Nephron (organoid): ENCODE measurements at regions not wholly inside any gene's neighbourhood (a gene's known extent, or its start where the extent isn't known, plus 50 kb on each side); places are given as distances from the start of the nearest gene placed in this dataset.

ENCODE experiments used
- H3K27ac Mint-ChIP-seq, 3 experiments: 2 replicates each; pipeline ENCODE4 v1.8.0; 2020; ENCODE audit warnings: mixed read lengths in 3 of 3, mild to moderate bottlenecking in 2 of 3, moderate library complexity in 1 of 3
- H3K27me3 Mint-ChIP-seq: 2 replicates; pipeline ENCODE4 v1.8.0; 2021; ENCODE audit warnings: low read depth, mild to moderate bottlenecking, moderate library complexity, mixed read lengths
- H3K36me3 Mint-ChIP-seq: 2 replicates; pipeline ENCODE4 v1.8.0; 2020; ENCODE audit warnings: low read depth, mixed read lengths
- H3K4me1 Mint-ChIP-seq: 2 replicates; pipeline ENCODE4 v1.8.0; 2020; ENCODE audit warnings: mixed read lengths
- H3K4me3 Mint-ChIP-seq, 3 experiments: 2 replicates each; pipeline ENCODE4 v1.8.0; 2020; ENCODE audit warnings: mild to moderate bottlenecking in 3 of 3, mixed read lengths in 3 of 3, moderate library complexity in 2 of 3
- H3K9me3 Mint-ChIP-seq: 2 replicates; pipeline ENCODE4 v1.8.0; 2020; ENCODE audit warnings: mixed read lengths
- TF ChIP-seq, protein P1 (sequence below), 3 experiments: fragments of 200-600 bp; sonication (generic); IDR thresholded peaks; one replicate each; pipeline ENCODE4 v1.5.0; 2021; ENCODE audit warnings: antibody characterized with exemption in 3 of 3; ENCODE audit not compliant: unreplicated experiment in 3 of 3

GRCh38 chr21:41689289-41689583, 77.6 kb downstream of the RIPK4 start:
- Mint-ChIP-seq H3K9me3 (peaks cover 3% of the 10 kb centered on the region), H3K27me3 (peaks cover 30% of the 10 kb centered on the region), H3K4me3 (no peak overlapping the region), H3K4me1 (peaks cover 20% of the 10 kb centered on the region), H3K27ac (no peak overlapping the region), H3K36me3 (peaks cover 3% of the 10 kb centered on the region)
- TF ChIP-seq, protein P1, sequence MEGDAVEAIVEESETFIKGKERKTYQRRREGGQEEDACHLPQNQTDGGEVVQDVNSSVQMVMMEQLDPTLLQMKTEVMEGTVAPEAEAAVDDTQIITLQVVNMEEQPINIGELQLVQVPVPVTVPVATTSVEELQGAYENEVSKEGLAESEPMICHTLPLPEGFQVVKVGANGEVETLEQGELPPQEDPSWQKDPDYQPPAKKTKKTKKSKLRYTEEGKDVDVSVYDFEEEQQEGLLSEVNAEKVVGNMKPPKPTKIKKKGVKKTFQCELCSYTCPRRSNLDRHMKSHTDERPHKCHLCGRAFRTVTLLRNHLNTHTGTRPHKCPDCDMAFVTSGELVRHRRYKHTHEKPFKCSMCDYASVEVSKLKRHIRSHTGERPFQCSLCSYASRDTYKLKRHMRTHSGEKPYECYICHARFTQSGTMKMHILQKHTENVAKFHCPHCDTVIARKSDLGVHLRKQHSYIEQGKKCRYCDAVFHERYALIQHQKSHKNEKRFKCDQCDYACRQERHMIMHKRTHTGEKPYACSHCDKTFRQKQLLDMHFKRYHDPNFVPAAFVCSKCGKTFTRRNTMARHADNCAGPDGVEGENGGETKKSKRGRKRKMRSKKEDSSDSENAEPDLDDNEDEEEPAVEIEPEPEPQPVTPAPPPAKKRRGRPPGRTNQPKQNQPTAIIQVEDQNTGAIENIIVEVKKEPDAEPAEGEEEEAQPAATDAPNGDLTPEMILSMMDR (IDR thresholded peaks at IDR 0.05; ENCODE audit: unreplicated experiment in 3 of 3), result no peak

GRCh38 chr21:41687633-41688032, 79.2 kb downstream of the RIPK4 start:
- H3K4me3 Mint-ChIP-seq, result no peak overlapping the region
- H3K9me3 Mint-ChIP-seq, result no peaks in the 10 kb centered on the region
- peaks cover 23% of the 10 kb centered on the region for H3K4me1 Mint-ChIP-seq
- no peaks in the 10 kb centered on the region for H3K36me3 Mint-ChIP-seq
- H3K27me3 Mint-ChIP-seq, result peaks cover 29% of the 10 kb centered on the region
- H3K27ac Mint-ChIP-seq, result no peak overlapping the region
- TF ChIP-seq, protein P1 (IDR thresholded peaks at IDR 0.05; ENCODE audit: unreplicated experiment in 3 of 3), result no peak

- Mint-ChIP-seq H3K4me3 (no peak overlapping the region), H3K36me3 (no peaks in the 10 kb centered on the region), H3K27ac (no peak overlapping the region), H3K9me3 (no peaks in the 10 kb centered on the region), H3K4me1 (peaks cover 14% of the 10 kb centered on the region), H3K27me3 (peaks cover 24% of the 10 kb centered on the region)
- TF ChIP-seq, protein P1 (IDR thresholded peaks at IDR 0.05; ENCODE audit: unreplicated experiment in 3 of 3), result no peak
These were observed 80.2 kb downstream of the RIPK4 start for GRCh38 chr21:41686664-41687063.

DNA sequence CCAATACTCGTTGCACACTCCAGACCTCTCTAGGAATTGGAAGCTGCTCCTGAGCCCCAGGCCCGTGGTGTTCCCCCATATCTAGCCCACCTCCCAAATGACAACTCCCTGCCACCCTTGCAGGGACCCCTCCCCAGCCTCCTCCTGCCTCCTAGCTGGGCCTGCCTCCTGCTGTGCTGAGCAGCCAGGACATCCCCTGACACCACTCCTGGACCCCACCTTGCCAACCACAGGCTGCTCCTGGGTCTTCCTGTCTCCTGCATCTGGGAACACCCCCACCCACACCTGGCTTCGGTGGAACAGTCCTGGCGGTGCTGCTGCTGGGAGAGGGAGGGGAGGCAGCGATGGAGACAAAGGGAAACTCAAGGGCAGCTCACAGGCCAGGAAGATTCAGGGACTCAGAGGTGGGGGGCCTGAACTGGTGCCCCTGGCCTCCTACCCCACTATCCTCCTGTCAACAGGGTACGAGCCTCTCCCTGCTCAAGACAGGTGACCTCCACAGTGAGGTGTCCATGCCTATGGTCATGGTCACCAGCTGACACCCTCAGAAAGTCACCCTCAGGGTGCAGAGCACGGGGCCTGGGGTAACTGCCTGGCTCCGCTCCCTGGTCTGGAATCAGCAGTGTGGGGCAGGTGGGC, 81.2 kb downstream of the RIPK4 start:
- Mint-ChIP-seq H3K27ac (no peak overlapping the region), H3K4me3 (no peak overlapping the region), H3K9me3 (no peaks in the 10 kb centered on the region), H3K27me3 (peaks cover 24% of the 10 kb centered on the region), H3K36me3 (no peaks in the 10 kb centered on the region), H3K4me1 (peaks cover 14% of the 10 kb centered on the region)
- TF ChIP-seq, protein P1 (IDR thresholded peaks at IDR 0.05; ENCODE audit: unreplicated experiment in 3 of 3), result no peak

DNA sequence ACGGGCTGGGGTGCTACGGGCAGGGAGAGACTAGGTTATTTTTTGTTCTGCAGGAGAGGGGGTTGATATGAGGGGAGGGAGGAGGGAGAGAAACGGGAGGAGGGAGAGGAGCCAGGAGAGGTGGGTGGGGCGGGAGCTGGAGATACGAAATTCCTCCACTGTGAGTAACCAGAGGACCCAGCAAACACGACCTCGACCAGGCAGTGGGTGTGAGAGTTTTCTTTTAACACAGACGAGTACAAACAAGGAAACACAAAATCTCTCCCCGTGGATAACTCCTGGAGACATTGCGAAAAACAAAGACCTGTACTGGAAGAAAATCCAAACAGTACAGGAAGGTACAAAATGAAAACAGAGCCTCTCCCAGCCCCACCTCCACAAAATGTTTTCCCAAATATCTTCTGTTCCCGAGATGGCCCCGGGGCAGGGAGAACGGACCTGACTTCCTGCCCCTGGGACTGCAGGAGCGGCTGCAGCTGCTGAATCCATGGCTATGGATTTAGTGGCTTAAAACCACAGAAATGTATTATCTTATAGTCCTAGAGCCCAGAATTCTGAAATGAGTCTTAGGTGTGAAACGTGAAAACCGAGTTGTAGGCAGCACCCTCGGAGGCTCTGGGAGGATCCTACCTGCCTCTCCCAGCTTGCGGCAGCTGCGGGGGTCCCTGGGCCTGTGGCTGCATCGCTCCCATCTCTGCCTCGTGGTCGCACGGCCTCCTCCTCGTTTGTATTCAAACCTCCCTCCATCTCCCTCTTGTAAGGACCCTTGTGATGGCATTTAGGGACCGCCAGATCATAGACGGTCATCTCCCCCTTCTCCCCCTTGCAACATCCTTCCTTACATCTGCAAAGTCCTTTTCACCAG, 82.2 kb downstream of the RIPK4 start:
- Mint-ChIP-seq H3K36me3 (no peaks in the 10 kb centered on the region), H3K27ac (peak overlapping the region in 2 of 3 experiments; percentile 32 to 59), H3K4me3 (no peak overlapping the region), H3K27me3 (peaks cover 24% of the 10 kb centered on the region), H3K4me1 (peaks cover 14% of the 10 kb centered on the region), H3K9me3 (no peaks in the 10 kb centered on the region)
- TF ChIP-seq, protein P1 (IDR thresholded peaks at IDR 0.05; ENCODE audit: unreplicated experiment in 3 of 3), result no peak
